Progenitor cell of endocrine pancreas (in vitro differentiated cells): ENCODE measurements at regions not wholly inside any gene's neighbourhood (a gene's known extent, or its start where the extent isn't known, plus 50 kb on each side); places are given as distances from the start of the nearest gene placed in this dataset.

Experiments
- DNase-seq: peaks from one replicate; pipeline ENCODE4 v3.0.0; 2021; ENCODE audit warnings: low spot score; ENCODE audit not compliant: unreplicated experiment
- H3K27ac Mint-ChIP-seq: 2 replicates; pipeline ENCODE4 v1.8.0; 2021; ENCODE audit warnings: mild to moderate bottlenecking, moderate library complexity, mixed read lengths
- H3K27me3 Mint-ChIP-seq: 2 replicates; pipeline ENCODE4 v1.8.0; 2021; ENCODE audit warnings: mixed read lengths
- H3K36me3 Mint-ChIP-seq: 2 replicates; pipeline ENCODE4 v1.8.0; 2022; ENCODE audit warnings: mixed read lengths; ENCODE audit not compliant: insufficient read depth
- H3K4me1 Mint-ChIP-seq: 2 replicates; pipeline ENCODE4 v1.8.0; 2021; ENCODE audit warnings: low read depth, mixed read lengths
- H3K4me3 Mint-ChIP-seq: 2 replicates; pipeline ENCODE4 v1.8.0; 2021; ENCODE audit warnings: low read depth, mild to moderate bottlenecking, moderate library complexity, mixed read lengths
- H3K9me3 Mint-ChIP-seq: 2 replicates; pipeline ENCODE4 v1.8.0; 2021; ENCODE audit warnings: low read depth, mixed read lengths
- CTCF ChIP-seq: fragments of 200-600 bp; sonication (generic); IDR thresholded peaks from one replicate; pipeline ENCODE4 v1.5.0; 2021; ENCODE audit warnings: antibody characterized with exemption, mild to moderate bottlenecking; ENCODE audit not compliant: unreplicated experiment

- no peak overlapping the region for H3K27ac Mint-ChIP-seq
- no peaks in the 10 kb centered on the region for H3K9me3 Mint-ChIP-seq
- no peaks in the 10 kb centered on the region for H3K36me3 Mint-ChIP-seq
- H3K4me3 Mint-ChIP-seq: no peak overlapping the region
- no peak for DNase-seq
- TF ChIP-seq CTCF: no peak
- peaks cover 13% of the 10 kb centered on the region for H3K4me1 Mint-ChIP-seq
- peaks cover 3% of the 10 kb centered on the region for H3K27me3 Mint-ChIP-seq
Observed at GRCh38 chr3:196142202-196142956, 60.5 kb upstream of the TFRC start.

DNA sequence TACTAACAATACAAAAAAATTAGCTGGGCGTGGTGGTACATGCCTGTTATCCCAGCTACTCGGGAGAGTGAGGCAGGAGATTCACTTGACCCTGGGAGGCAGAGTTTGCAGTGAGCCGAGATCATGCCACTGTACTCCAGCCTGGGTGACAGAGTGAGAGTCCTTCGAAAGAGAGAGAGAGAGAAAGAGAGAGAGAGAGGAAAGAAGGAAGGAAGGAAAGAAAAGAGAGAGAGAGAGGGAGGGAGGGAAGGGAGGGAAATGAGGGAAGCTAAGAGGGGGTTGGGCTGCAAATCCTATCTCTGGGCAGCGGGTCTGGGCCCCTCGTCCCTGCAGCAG lies 59.9 kb upstream of the TFRC start:
- H3K27ac Mint-ChIP-seq: no peak overlapping the region
- no peak for DNase-seq
- H3K4me1 Mint-ChIP-seq: peaks cover 13% of the 10 kb centered on the region
- no peak for TF ChIP-seq CTCF
- H3K4me3 Mint-ChIP-seq: no peak overlapping the region
- no peaks in the 10 kb centered on the region for H3K9me3 Mint-ChIP-seq
- no peaks in the 10 kb centered on the region for H3K36me3 Mint-ChIP-seq
- peaks cover 3% of the 10 kb centered on the region for H3K27me3 Mint-ChIP-seq

DNA sequence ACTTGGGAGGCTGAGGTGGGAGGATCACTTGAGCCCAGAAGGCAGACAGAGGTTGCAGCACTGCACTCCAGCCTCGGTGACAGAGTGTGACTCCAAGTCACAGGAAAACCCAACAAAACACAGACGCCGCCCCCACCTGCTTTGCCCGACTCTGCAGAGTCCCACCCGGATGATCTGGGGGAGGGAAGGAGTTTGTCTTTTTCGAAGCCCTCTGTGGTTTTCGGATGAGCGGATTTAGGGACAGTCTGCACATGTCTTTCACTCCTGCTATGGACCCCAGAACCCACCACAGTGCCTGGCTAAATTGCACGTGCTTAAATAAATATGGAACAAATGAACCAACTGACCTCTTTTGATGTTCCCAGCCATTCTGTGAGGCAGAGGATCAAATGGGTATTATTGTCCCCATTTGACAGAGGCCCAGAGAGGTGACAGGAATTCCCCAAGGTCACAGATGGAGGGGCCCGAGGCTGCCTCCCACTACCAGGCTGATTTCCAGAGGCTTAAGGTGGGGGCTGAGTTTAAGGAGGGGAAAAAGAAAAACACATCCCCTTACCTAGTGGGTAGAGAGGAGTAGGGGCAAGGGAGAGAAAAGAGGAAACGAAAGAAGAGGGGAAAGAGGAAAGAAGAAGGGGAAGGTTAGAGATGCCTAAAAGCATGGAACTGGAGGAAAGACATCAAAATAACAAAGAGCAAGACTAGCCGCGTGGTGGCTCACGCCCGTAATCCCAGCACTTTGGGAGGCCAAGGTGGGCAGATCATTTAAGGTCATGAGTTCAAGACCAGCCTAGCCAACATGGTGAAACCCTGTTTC lies 59.4 kb upstream of the TFRC start:
- peaks cover 3% of the 10 kb centered on the region for H3K27me3 Mint-ChIP-seq
- no peak for DNase-seq

DNA sequence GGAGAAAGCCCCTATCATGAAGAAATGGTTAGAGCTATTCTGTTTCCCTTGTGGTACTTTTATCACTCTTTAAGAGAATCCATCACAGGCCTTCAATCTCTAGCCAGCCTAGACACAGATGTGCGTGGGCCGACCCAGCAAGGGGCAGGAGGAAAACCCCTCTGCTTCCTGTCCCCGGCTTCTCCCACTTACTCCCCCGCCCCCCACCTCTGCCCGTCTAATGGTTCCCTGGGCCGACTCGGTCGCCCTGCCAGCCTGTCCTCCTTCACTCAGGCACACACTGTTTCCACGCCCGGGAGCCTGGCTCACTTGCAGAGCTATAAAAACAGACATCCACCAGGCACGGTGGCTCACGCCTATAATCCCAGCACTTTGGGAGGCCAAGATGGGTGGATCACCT lies 58.3 kb upstream of the TFRC start:
- H3K27me3 Mint-ChIP-seq: peaks cover 5% of the 10 kb centered on the region
- no peaks in the 10 kb centered on the region for H3K36me3 Mint-ChIP-seq
- TF ChIP-seq CTCF: no peak
- H3K27ac Mint-ChIP-seq: no peak overlapping the region
- peaks cover 13% of the 10 kb centered on the region for H3K4me1 Mint-ChIP-seq
- no peak overlapping the region for H3K4me3 Mint-ChIP-seq
- DNase-seq: no peak
- no peaks in the 10 kb centered on the region for H3K9me3 Mint-ChIP-seq

More for the DNA sequence above, 59.4 kb upstream of the TFRC start:
- Mint-ChIP-seq H3K36me3 (no peaks in the 10 kb centered on the region), H3K4me1 (peaks cover 13% of the 10 kb centered on the region), H3K27ac (peak overlapping the region; percentile 74), H3K9me3 (no peaks in the 10 kb centered on the region), H3K4me3 (no peak overlapping the region)
- TF ChIP-seq CTCF: no peak

DNA sequence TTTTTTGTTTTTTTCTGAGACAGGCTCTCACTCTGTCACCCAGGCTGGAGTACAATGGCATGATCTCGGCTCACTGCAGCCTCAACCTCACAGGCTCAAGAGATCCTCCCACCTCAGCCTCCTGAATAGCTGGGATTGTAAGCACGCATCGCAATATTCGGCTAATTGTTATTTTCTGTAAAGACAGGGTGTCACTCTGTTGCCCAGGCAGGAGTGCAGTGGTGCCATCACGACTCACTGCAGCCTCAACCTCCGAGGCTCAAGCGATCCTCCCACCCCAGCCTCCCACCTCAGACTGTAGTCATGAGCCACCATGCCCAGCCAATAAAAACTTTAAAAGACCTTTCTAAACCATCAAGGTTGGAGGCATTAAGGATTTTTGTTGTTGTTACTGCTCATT lies 57.4 kb upstream of the TFRC start:
- H3K9me3 Mint-ChIP-seq: no peaks in the 10 kb centered on the region
- DNase-seq: no peak

More for the DNA sequence above, 57.4 kb upstream of the TFRC start:
- peaks cover 9% of the 10 kb centered on the region for H3K27me3 Mint-ChIP-seq
- H3K4me1 Mint-ChIP-seq: peaks cover 13% of the 10 kb centered on the region
- H3K36me3 Mint-ChIP-seq: no peaks in the 10 kb centered on the region
- no peak for TF ChIP-seq CTCF
- H3K4me3 Mint-ChIP-seq: no peak overlapping the region
- H3K27ac Mint-ChIP-seq: no peak overlapping the region
